HepG2 (cell line): ENCODE measurements at regions not wholly inside any gene's neighbourhood (a gene's known extent, or its start where the extent isn't known, plus 50 kb on each side); places are given as distances from the start of the nearest gene placed in this dataset.

Experiments
- ATAC-seq: fragments of 200-7000 bp; cut with Tn5 transposase; 3 replicates; pipeline ENCODE4 v1.9.1; 2020; ENCODE audit warnings: mild to moderate bottlenecking, moderate library complexity
- BruUV-seq: library from RNA; stranded (reverse); fragments of 400-500 nt; replicated peaks from 2 replicates; lab custom pipeline; 2021; lab: Mats Ljungman, UMichigan
- CTCF ChIA-PET: fragments of 300-600 bp; formaldehyde crosslinking; extraction: SDS; loops from one replicate; lab custom pipeline; 2021; ENCODE audit warnings: low total read pairs, inconsistent platforms, low intra/inter-chr PET ratio; lab: Yijun Ruan, JAX
- POLR2A ChIA-PET: fragments of 350-600 bp; sonication (Branson Sonifier 250); formaldehyde crosslinking; loops from one replicate; lab custom pipeline; 2020; ENCODE audit warnings: antibody characterized with exemption, inconsistent platforms; lab: Yijun Ruan, JAX
- DNase-seq: peaks from one replicate; pipeline ENCODE4 v3.0.0-alpha.2; 2015; ENCODE audit warnings: low spot score
- FAIRE-seq: peaks from 3 replicates; lab custom pipeline; 2011; peaks lifted over from hg19 to GRCh38; lab: Jason Lieb, UNC
- H2AFZ ChIP-seq: one replicate; pipeline ENCODE4 v1.6.1; 2011; ENCODE audit warnings: low read length, inconsistent platforms
- H3K27ac ChIP-seq: fragments of 300-600 bp; 3 replicates; pipeline ENCODE4 v1.8.0; 2011; ENCODE audit warnings: mixed run types, mild to moderate bottlenecking, mixed read lengths, low read length, inconsistent platforms; ENCODE audit not compliant: insufficient read depth; ENCODE audit errors: extremely low read length
- H3K27me3 ChIP-seq, 2 experiments: fragments of 200-600 bp in 1 of 2; 2 replicates in 1 of 2; 3 replicates in 1 of 2; pipeline versions ENCODE4 v1.6.0 to v1.8.0; 2011; ENCODE audit warnings: low read length in 2 of 2, mild to moderate bottlenecking in 2 of 2, moderate library complexity in 2 of 2, inconsistent platforms in 1 of 2; ENCODE audit not compliant: insufficient read depth in 2 of 2, control insufficient read depth in 1 of 2
- H3K36me3 ChIP-seq, 2 experiments: fragments of 200-600 bp in 1 of 2; replicated peaks in 1 of 2; 2 replicates in 1 of 2; 3 replicates in 1 of 2; pipeline versions ENCODE4 v1.5.1 to v1.8.0; 2011; ENCODE audit warnings: low read length in 2 of 2, inconsistent platforms in 1 of 2; ENCODE audit not compliant: insufficient read depth in 2 of 2, control insufficient read depth in 1 of 2
- H3K4me1 ChIP-seq: 2 replicates; pipeline ENCODE4 v1.5.1; 2012; ENCODE audit warnings: low read length, inconsistent platforms; ENCODE audit not compliant: insufficient read depth
- H3K4me2 ChIP-seq: 2 replicates; pipeline ENCODE4 v1.6.0; 2011; ENCODE audit warnings: low read depth, low read length, inconsistent platforms
- H3K4me3 ChIP-seq, 3 experiments: fragments of 200-600 bp in 1 of 3; sonication (generic), shearing (Covaris generic) in 1 of 3; replicated peaks in 1 of 3; 2 replicates each; pipeline ENCODE4 v1.5.1; 2011 to 2016; ENCODE audit warnings: low read length in 3 of 3, inconsistent platforms in 2 of 3, low read depth in 2 of 3, mild to moderate bottlenecking in 2 of 3, control low read depth in 1 of 3, mixed read lengths in 1 of 3; ENCODE audit not compliant: insufficient read depth in 1 of 3
- H3K79me2 ChIP-seq: one replicate; pipeline ENCODE4 v1.6.1; 2011; ENCODE audit warnings: low read length, inconsistent platforms; ENCODE audit not compliant: insufficient read depth
- H3K9ac ChIP-seq: 2 replicates; pipeline ENCODE4 v1.6.0; 2011; ENCODE audit warnings: mild to moderate bottlenecking, low read depth, low read length, inconsistent platforms; ENCODE audit not compliant: insufficient read depth
- H3K9me3 ChIP-seq: 2 replicates; pipeline ENCODE4 v1.5.1; 2012; ENCODE audit warnings: mild to moderate bottlenecking, low read length
- H4K20me1 ChIP-seq: 2 replicates; pipeline ENCODE4 v1.6.0; 2011; ENCODE audit warnings: inconsistent platforms, mild to moderate bottlenecking, low read length, moderate library complexity; ENCODE audit not compliant: insufficient read depth
- BHLHE40 ChIP-seq: IDR thresholded peaks from 2 replicates; pipeline ENCODE4 v1.6.1; 2011; ENCODE audit warnings: low read length, improper control_type of control experiment
- DPF2 ChIP-seq: sonication (generic); formaldehyde crosslinking; IDR thresholded peaks from 2 replicates; pipeline ENCODE4 v1.4.0; 2020; ENCODE audit warnings: mild to moderate bottlenecking, low read depth, missing genetic modification reagents, borderline replicate concordance
- KLF16 ChIP-seq, 2 experiments: sonication (generic) in 1 of 2; formaldehyde crosslinking in 1 of 2; IDR thresholded peaks; 2 replicates each; pipeline versions ENCODE4 v1.6.1 to v1.8.0; 2016 to 2023; ENCODE audit warnings: missing genetic modification reagents in 2 of 2, missing compliant biosample characterization in 1 of 2
- KMT2B ChIP-seq: IDR thresholded peaks from 2 replicates; pipeline ENCODE4 v1.6.1; 2016; ENCODE audit warnings: missing genetic modification reagents, missing compliant biosample characterization
- MXD1 ChIP-seq: sonication (generic); formaldehyde crosslinking; IDR thresholded peaks from 2 replicates; pipeline ENCODE4 v1.4.0; 2020; ENCODE audit warnings: mild to moderate bottlenecking, missing genetic modification reagents
- SMAD9 ChIP-seq: sonication (generic); formaldehyde crosslinking; IDR thresholded peaks from 2 replicates; pipeline ENCODE4 v1.5.1; 2020; ENCODE audit warnings: mild to moderate bottlenecking, missing genetic modification reagents
- YEATS2 ChIP-seq: sonication (generic); formaldehyde crosslinking; IDR thresholded peaks from 2 replicates; pipeline ENCODE4 v1.4.0; 2020; ENCODE audit warnings: missing genetic modification reagents, borderline replicate concordance
- ZNF329 ChIP-seq: sonication (generic); formaldehyde crosslinking; IDR thresholded peaks from 2 replicates; pipeline ENCODE4 v1.9.0; 2021; ENCODE audit warnings: low read depth, mild to moderate bottlenecking, missing genetic modification reagents
- ZNF44 ChIP-seq: sonication (generic); formaldehyde crosslinking; IDR thresholded peaks from 2 replicates; pipeline ENCODE4 v1.5.1; 2020; ENCODE audit warnings: mild to moderate bottlenecking, missing genetic modification reagents
- ZNF615 ChIP-seq: sonication (generic); formaldehyde crosslinking; IDR thresholded peaks from 2 replicates; pipeline ENCODE4 v1.5.0; 2020; ENCODE audit warnings: mild to moderate bottlenecking, missing genetic modification reagents, borderline replicate concordance
- WGBS: methylation state at CpG from one replicate; pipeline ENCODE4 v1.1.6; 2017; ENCODE audit warnings: low lambda C conversion rate; 5-methylcytosine and 5-hydroxymethylcytosine counted together
- in situ Hi-C: cut with HindIII; loops from 2 replicates; pipeline ENCODE4 v1.10.0; 2017; ENCODE audit warnings: low pct_unique_long_range_greater_than_20kb; ENCODE audit not compliant: extremely low pct_ligation_motif_present
- intact Hi-C: fragments of 100-400 bp; cut with micrococcal nuclease; formaldehyde crosslinking; loops from one replicate; pipeline ENCODE4 v1.10.0; 2022; ENCODE audit not compliant: unreplicated experiment
- TF ChIP-seq, protein P1 (sequence below): sonication (generic); formaldehyde crosslinking; IDR thresholded peaks from 2 replicates; pipeline ENCODE4 v1.9.0; 2021; ENCODE audit warnings: missing genetic modification reagents, borderline replicate concordance

DNA sequence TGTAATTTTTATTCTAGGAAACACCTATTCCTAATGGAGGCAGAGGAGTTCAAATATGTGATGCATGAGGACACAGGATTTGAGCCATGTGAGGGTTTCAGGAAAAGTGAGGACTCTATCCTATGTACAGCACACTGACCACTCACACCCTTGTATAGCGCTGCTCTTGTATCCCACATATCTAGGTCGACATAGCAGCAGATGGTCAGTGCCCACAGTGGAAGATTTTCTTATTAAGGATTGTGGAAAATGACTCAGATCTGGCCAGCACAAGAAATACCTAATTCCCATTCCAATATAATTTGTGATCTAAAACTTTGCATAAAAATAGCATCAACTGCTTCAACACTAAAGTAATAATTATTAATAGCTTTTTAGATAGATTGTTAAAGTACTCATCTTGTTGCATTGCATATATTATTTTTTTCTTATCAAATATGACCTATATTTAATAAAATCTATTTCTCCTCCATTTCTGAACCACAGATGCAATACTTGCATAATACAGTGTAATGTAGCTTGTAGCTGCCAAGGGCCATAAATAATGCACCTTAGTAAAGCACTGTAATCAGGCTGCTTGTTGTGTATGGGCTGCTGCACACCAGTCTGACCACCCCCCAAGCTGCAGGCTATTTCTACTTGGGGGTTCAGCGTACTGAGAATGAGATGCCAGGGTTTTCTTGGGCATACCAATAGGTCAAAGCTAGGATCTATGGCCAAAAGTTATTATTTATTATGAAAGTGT, 442.2 kb upstream of the CWC22 start:
- no TSS peak for BruUV-seq
- POLR2A ChIA-PET: no interaction called here
- no peak for DNase-seq
- Histone ChIP-seq H3K79me2 (no peaks in the 10 kb centered on the region), H3K4me3 (no peak overlapping the region), H4K20me1 (no peaks in the 10 kb centered on the region), H3K9me3 (peaks cover 14% of the 10 kb centered on the region; the same call in 1 of the 2 replicates), H2AFZ (no peak overlapping the region), H3K27ac (no peak overlapping the region), H3K36me3 (no peaks in the 10 kb centered on the region), H3K4me2 (no peak overlapping the region), H3K9ac (no peak overlapping the region), H3K4me1 (no peaks in the 10 kb centered on the region), H3K27me3 (no peaks in the 10 kb centered on the region)
- no peak for ATAC-seq
- intact Hi-C loops (no loop called here), in situ Hi-C loops (no loop called here)
- CTCF ChIA-PET: no interaction called here
- FAIRE-seq: no peak
- WGBS: 3% methylated on average over 3 of the region's 3 CpGs
- TF ChIP-seq, protein P1, sequence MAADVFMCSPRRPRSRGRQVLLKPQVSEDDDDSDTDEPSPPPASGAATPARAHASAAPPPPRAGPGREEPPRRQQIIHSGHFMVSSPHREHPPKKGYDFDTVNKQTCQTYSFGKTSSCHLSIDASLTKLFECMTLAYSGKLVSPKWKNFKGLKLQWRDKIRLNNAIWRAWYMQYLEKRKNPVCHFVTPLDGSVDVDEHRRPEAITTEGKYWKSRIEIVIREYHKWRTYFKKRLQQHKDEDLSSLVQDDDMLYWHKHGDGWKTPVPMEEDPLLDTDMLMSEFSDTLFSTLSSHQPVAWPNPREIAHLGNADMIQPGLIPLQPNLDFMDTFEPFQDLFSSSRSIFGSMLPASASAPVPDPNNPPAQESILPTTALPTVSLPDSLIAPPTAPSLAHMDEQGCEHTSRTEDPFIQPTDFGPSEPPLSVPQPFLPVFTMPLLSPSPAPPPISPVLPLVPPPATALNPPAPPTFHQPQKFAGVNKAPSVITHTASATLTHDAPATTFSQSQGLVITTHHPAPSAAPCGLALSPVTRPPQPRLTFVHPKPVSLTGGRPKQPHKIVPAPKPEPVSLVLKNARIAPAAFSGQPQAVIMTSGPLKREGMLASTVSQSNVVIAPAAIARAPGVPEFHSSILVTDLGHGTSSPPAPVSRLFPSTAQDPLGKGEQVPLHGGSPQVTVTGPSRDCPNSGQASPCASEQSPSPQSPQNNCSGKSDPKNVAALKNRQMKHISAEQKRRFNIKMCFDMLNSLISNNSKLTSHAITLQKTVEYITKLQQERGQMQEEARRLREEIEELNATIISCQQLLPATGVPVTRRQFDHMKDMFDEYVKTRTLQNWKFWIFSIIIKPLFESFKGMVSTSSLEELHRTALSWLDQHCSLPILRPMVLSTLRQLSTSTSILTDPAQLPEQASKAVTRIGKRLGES (CRISPR knock-in tag): no peak
- no peak for TF ChIP-seq MXD1
- no peak for TF ChIP-seq ZNF329 (CRISPR knock-in tag)
- TF ChIP-seq KLF16 (CRISPR knock-in tag; IDR thresholded peaks at IDR 0.05): no peak
- no peak for TF ChIP-seq KMT2B (CRISPR knock-in tag)
- no peak for TF ChIP-seq ZNF44 (CRISPR knock-in tag)
- no peak for TF ChIP-seq YEATS2 (CRISPR knock-in tag)
- no peak for TF ChIP-seq BHLHE40
- TF ChIP-seq ZNF615: no peak
- TF ChIP-seq DPF2 (CRISPR knock-in tag): no peak
- TF ChIP-seq SMAD9 (CRISPR knock-in tag): no peak
